Heart left ventricle (tissue), 16 donors: ENCODE measurements at regions not wholly inside any gene's neighbourhood (a gene's known extent, or its start where the extent isn't known, plus 50 kb on each side); places are given as distances from the start of the nearest gene placed in this dataset.

Source experiments
- ATAC-seq, 4 donors: fragments of 200-7000 bp; cut with Tn5 transposase; one replicate each; pipeline ENCODE4 v1.9.1; 2020 to 2022; ENCODE audit warnings: moderate library complexity in 4 of 4, mild to moderate bottlenecking in 3 of 4, moderate number of reproducible peaks in 1 of 4
- DNase-seq, 5 donors: peaks; one replicate each; pipeline ENCODE4 v3.0.0-alpha.2; 2020
- H3K27ac ChIP-seq, 12 donors: fragments of 200-600 bp; sonication (generic) in 4 of 12; one replicate each; pipeline versions ENCODE4 v1.5.0 to v1.8.0; 2016 to 2022; ENCODE audit warnings: mild to moderate bottlenecking in 2 of 12
- H3K27me3 ChIP-seq, 9 donors: fragments of 200-600 bp; sonication (generic) in 2 of 9; one replicate each; pipeline versions ENCODE4 v1.5.1 to v1.8.0; 2016 to 2022; ENCODE audit warnings: mild to moderate bottlenecking in 3 of 9
- H3K36me3 ChIP-seq, 9 donors: fragments of 200-600 bp; sonication (generic) in 2 of 9; one replicate each; pipeline versions ENCODE4 v1.5.0 to v1.8.0; 2018 to 2022; ENCODE audit warnings: mild to moderate bottlenecking in 2 of 9
- H3K4me1 ChIP-seq, 12 donors: fragments of 200-600 bp; sonication (generic) in 4 of 12; one replicate each; pipeline versions ENCODE4 v1.5.0 to v1.8.0; 2016 to 2022; ENCODE audit warnings: mild to moderate bottlenecking in 3 of 12
- H3K4me3 ChIP-seq, 12 donors: fragments of 200-600 bp; sonication (generic) in 4 of 12; one replicate each; pipeline versions ENCODE4 v1.5.0 to v1.8.0; 2017 to 2022; ENCODE audit warnings: mild to moderate bottlenecking in 9 of 12, moderate library complexity in 4 of 12
- H3K9me3 ChIP-seq, 12 donors: fragments of 200-600 bp; sonication (generic) in 4 of 12; one replicate each; pipeline versions ENCODE4 v1.5.0 to v1.8.0; 2016 to 2022; ENCODE audit warnings: mild to moderate bottlenecking in 1 of 12
- CTCF ChIP-seq, 12 donors: fragments of 200-600 bp; sonication (generic) in 4 of 12; IDR thresholded peaks; one replicate each; pipeline versions ENCODE4 v1.5.0 to v1.8.0; 2018 to 2022; ENCODE audit warnings: antibody characterized with exemption in 12 of 12, mild to moderate bottlenecking in 5 of 12
- POLR2A ChIP-seq, 2 donors: fragments of 450-650 bp; IDR thresholded peaks; one replicate each; pipeline ENCODE4 v1.6.1; 2017; ENCODE audit warnings: antibody characterized with exemption in 2 of 2, mild to moderate bottlenecking in 2 of 2, moderate library complexity in 2 of 2
- WGBS, 4 donors: extraction: QIAGEN DNeasy Blood & Tissue Kit in 2 of 4; methylation state at CpG; one replicate each; pipeline versions ENCODE4 v1.1.5 to v1.1.7; 2013 to 2018; 5-methylcytosine and 5-hydroxymethylcytosine counted together
- intact Hi-C, 10 donors: fragments of 100-400 bp; cut with DNase I; formaldehyde crosslinking; loops; one replicate each; pipeline versions ENCODE4 v1.11.1 to v1.14.2; 2022
- donor health status: ischemic (EF 13 %, LVEDD 7.1; RV severe dilation, severe dysfunction).
- donor health status: healthy with polysubstance abuse.
- donor health status: DM: no; HTN: yes; CAD: no.
- donor health status: DM: no; HTN: no; CAD: no.
- donor health status: ischemic (EF 25% LVEDD 6.9; RV normal size, moderate dysfunction).
- donor health status: ischemic (EF 25% LVEDD 5.7; RV mildly dilated, moderate dysfunction).
- donor health status: healthy.
- donor health status: DM: yes; HTN: yes; CAD: no.
- donor health status: ischemic (EF 35%, LVEDD 5.7; RV mildly dilated, moderate dysfunction).
- donor health status: nonischemic (EF 11% LVEDD 7.7; RV severe dilation, severe dysfunction).
- donor health status: DM: yes; HTN: yes; CAD: no.
- donor health status: PGD.
- donor health status: ischemic (EF 29% LVEDD 5.4; RV normal size, mild dysfunction).
- donor health status: nonischemic (EF 23%, LVEDD 6.1; RV moderate dilation, normal function).

- Histone ChIP-seq H3K27ac (peak overlapping the region in 8 of 12 donors; percentile 3 to 65 (median 24)), H3K27me3 (no peaks in the 10 kb centered on the region), H3K36me3 (no peaks in the 10 kb centered on the region), H3K4me3 (no peak overlapping the region), H3K4me1 (peaks cover 0 to 30% (median 16%) of the 10 kb centered on the region in 12 donors), H3K9me3 (no peaks in the 10 kb centered on the region)
- WGBS, 4 donors, result 68 to 76% (median 74%) methylated on average over 9 of the region's 9 CpGs
- no peak for DNase-seq
- TF ChIP-seq CTCF (IDR thresholded peaks at IDR 0.05) (no peak), POLR2A (IDR thresholded peaks at IDR 0.05) (no peak)
- ATAC-seq, result no peak
- intact Hi-C loops, result no loop called here
These were observed 96.2 kb upstream of the TMPO start for GRCh38 chr12:98419081-98419794.

GRCh38 chr12:98419795-98420404 is 95.5 kb upstream of the TMPO start:
- H3K4me1 ChIP-seq, result peaks cover 0 to 33% (median 17%) of the 10 kb centered on the region in 12 donors
- no peak for TF ChIP-seq POLR2A (IDR thresholded peaks at IDR 0.05)
- TF ChIP-seq CTCF (IDR thresholded peaks at IDR 0.05), result no peak
- no peaks in the 10 kb centered on the region for H3K27me3 ChIP-seq
- H3K27ac ChIP-seq, result peak overlapping the region in 4 of 12 donors; percentile 10 to 65 (median 40)
- DNase-seq (no peak), ATAC-seq (no peak)
- intact Hi-C loops, result loop anchor here in 4 of 10 donors (5.0 to 10.0 kb wide), 3 partner anchors 65 to 235 kb away; partner anchors contain the start of gene TMPO (in 2 of the 4)
- H3K36me3 ChIP-seq, result no peaks in the 10 kb centered on the region
- no peak overlapping the region for H3K4me3 ChIP-seq
- no peaks in the 10 kb centered on the region for H3K9me3 ChIP-seq
- WGBS, 4 donors, result 74 to 78% (median 77%) methylated on average over 13 to 16 of the region's 16 CpGs

- Histone ChIP-seq H3K36me3 (no peaks in the 10 kb centered on the region), H3K9me3 (no peaks in the 10 kb centered on the region), H3K27me3 (no peaks in the 10 kb centered on the region), H3K4me3 (no peak overlapping the region), H3K27ac (peak overlapping the region in 3 of 12 donors; percentile 24 to 65 (median 57)), H3K4me1 (peaks cover 0 to 38% (median 17%) of the 10 kb centered on the region in 12 donors)
- 44 to 58% (median 51%) methylated on average over 6 of the region's 6 CpGs for WGBS, 4 donors
- TF ChIP-seq CTCF (IDR thresholded peaks at IDR 0.05), result no peak
- TF ChIP-seq POLR2A (IDR thresholded peaks at IDR 0.05), result no peak
- ATAC-seq, result no peak
- DNase-seq, result no peak
- intact Hi-C loops, result loop anchor here in 4 of 10 donors (5.0 to 10.0 kb wide), 3 partner anchors 64 to 234 kb away; partner anchors contain the start of gene TMPO (in 2 of the 4)
These were observed 94.9 kb upstream of the TMPO start for GRCh38 chr12:98420461-98420860.

- H3K36me3 ChIP-seq, result no peaks in the 10 kb centered on the region
- no peak for ATAC-seq
- no peak overlapping the region for H3K27ac ChIP-seq
- WGBS, 4 donors, result 87 to 95% (median 91%) methylated on average over 7 to 8 of the region's 8 CpGs
- TF ChIP-seq POLR2A (IDR thresholded peaks at IDR 0.05) (no peak), CTCF (IDR thresholded peaks at IDR 0.05) (no peak)
- H3K4me3 ChIP-seq, result no peak overlapping the region
- no peak for DNase-seq
- H3K4me1 ChIP-seq, result peaks cover 0 to 38% (median 18%) of the 10 kb centered on the region in 12 donors
- intact Hi-C loops, result loop anchor here in 4 of 10 donors (5.0 to 10.0 kb wide), 3 partner anchors 63 to 233 kb away; partner anchors contain the start of gene TMPO (in 2 of the 4)
- no peaks in the 10 kb centered on the region for H3K27me3 ChIP-seq
- no peaks in the 10 kb centered on the region for H3K9me3 ChIP-seq
These were observed 94.1 kb upstream of the TMPO start for GRCh38 chr12:98421316-98421715.
